Gastrocnemius medialis (tissue), 4 donors: ENCODE measurements at regions not wholly inside any gene's neighbourhood (a gene's known extent, or its start where the extent isn't known, plus 50 kb on each side); places are given as distances from the start of the nearest gene placed in this dataset.

Experiments used
- CTCF ChIP-seq, 5 experiments: fragments of 450-650 bp in 3 of 5; fragments of 200-600 bp in 2 of 5; sonication (generic) in 2 of 5; IDR thresholded peaks in 4 of 5; conservative IDR thresholded peaks in 1 of 5; 1 replicate in 4 of 5; 2 replicates in 1 of 5; pipeline ENCODE4 v1.5.1; 2016 to 2019; ENCODE audit warnings: antibody characterized with exemption in 5 of 5, mild to moderate bottlenecking in 3 of 5, moderate library complexity in 3 of 5
- POLR2A ChIP-seq, 2 donors: fragments of 450-650 bp; IDR thresholded peaks; one replicate each; pipeline ENCODE4 v1.6.1; 2017; ENCODE audit warnings: antibody characterized with exemption in 2 of 2, mild to moderate bottlenecking in 2 of 2, moderate library complexity in 2 of 2

- TF ChIP-seq CTCF (IDR thresholded peaks at IDR 0.05 in 4 of 5, conservative IDR thresholded peaks at IDR 0.05 in 1 of 5), result no peak
- TF ChIP-seq POLR2A (IDR thresholded peaks at IDR 0.05), result no peak
These were observed 131.7 kb upstream of the PHACTR1 start for GRCh38 chr6:12584631-12585405.
